ENCODE measurements at regions not wholly inside any gene's neighbourhood (a gene's known extent, or its start where the extent isn't known, plus 50 kb on each side); places are given as distances from the start of the nearest gene placed in this dataset.

DNA sequence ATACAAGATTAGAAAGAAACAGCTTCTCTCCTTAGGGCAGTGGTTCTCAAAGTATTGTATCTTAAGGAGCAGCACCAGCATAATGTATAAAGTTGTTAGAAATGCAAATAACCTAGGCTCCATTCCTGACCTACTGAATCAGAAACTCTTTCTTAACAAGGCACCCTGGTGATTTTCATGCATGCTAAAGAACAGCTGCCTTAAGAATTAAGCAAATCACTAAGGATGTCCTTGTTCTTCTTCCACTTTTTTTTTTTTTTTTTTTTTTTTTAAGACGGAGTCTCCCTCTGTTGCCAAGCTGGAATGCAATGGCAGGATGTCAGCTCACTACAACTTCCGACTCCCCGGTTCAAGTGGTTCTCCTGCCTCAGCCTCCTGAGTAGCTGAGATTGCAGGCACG is 1095.2 kb upstream of the EDIL3 start:
- TF ChIP-seq, protein P1, sequence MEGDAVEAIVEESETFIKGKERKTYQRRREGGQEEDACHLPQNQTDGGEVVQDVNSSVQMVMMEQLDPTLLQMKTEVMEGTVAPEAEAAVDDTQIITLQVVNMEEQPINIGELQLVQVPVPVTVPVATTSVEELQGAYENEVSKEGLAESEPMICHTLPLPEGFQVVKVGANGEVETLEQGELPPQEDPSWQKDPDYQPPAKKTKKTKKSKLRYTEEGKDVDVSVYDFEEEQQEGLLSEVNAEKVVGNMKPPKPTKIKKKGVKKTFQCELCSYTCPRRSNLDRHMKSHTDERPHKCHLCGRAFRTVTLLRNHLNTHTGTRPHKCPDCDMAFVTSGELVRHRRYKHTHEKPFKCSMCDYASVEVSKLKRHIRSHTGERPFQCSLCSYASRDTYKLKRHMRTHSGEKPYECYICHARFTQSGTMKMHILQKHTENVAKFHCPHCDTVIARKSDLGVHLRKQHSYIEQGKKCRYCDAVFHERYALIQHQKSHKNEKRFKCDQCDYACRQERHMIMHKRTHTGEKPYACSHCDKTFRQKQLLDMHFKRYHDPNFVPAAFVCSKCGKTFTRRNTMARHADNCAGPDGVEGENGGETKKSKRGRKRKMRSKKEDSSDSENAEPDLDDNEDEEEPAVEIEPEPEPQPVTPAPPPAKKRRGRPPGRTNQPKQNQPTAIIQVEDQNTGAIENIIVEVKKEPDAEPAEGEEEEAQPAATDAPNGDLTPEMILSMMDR (conservative IDR thresholded peaks at IDR 0.05), result no peak
- Mint-ChIP-seq H3K4me1 (no peaks in the 10 kb centered on the region), H3K27me3 (ENCODE audit: insufficient read depth) (no peaks in the 10 kb centered on the region), H3K9me3 (peaks cover 20% of the 10 kb centered on the region), H3K4me3 (no peak overlapping the region), H3K27ac (no peak overlapping the region), H3K36me3 (ENCODE audit: low read depth) (no peaks in the 10 kb centered on the region)
- Histone ChIP-seq H3K27ac (ENCODE audit: low read depth, low read length) (no peak overlapping the region), H3K9me3 (ENCODE audit: control insufficient read depth, low read length) (peaks cover 19% of the 10 kb centered on the region), H3K9ac (ENCODE audit: extremely low read depth, low read length, poor library complexity, severe bottlenecking) (no peak overlapping the region), H3K4me3 (ENCODE audit: low read length) (no peak overlapping the region), H3K4me1 (ENCODE audit: control insufficient read depth, insufficient read depth, low read length) (no peaks in the 10 kb centered on the region), H3K36me3 (ENCODE audit: control insufficient read depth, insufficient read depth, low read length) (no peaks in the 10 kb centered on the region), H3K27me3 (ENCODE audit: control insufficient read depth, insufficient read depth, low read length, poor library complexity, severe bottlenecking) (no peaks in the 10 kb centered on the region)
- DNase-seq, result no peak
- WGBS, 2 experiments (ENCODE audit: insufficient coverage in 1 of 2, insufficient read length in 1 of 2), result 82 to 88% methylated on average over 3 to 4 of the region's 4 CpGs

DNA sequence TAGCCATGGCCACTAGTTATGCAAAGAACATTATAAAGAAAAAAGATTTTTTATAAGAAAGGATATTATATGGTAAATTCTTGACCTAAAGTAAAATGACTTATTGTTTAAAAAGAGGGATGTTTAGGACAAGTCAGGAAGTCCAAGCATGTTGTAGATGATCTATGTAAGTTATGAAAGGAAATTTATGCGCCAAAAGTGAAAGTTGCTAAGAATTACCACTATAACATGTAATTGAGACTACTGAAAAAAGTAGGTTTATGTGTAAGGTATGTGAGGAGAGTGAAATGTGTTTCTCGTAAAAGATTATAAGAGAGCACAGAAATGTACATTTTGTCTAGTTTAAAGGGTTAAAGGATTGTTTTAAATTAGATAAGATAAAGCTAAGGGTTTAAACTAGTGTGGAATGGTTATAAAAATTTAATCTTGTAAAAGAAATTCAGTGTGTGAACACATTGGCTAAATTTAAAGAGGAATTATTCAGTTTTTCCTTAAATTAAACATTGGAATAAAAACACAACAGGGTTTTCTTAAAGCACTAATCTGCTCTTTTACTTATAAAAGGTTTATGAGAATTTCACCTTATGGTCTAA is 1100.4 kb upstream of the EDIL3 start:
- peaks cover 27% of the 10 kb centered on the region for H3K9me3 Mint-ChIP-seq
- Histone ChIP-seq H3K9ac (ENCODE audit: extremely low read depth, low read length, poor library complexity, severe bottlenecking) (no peak overlapping the region), H3K9me3 (ENCODE audit: control insufficient read depth, low read length) (peaks cover 40% of the 10 kb centered on the region), H3K36me3 (ENCODE audit: control insufficient read depth, insufficient read depth, low read length) (no peaks in the 10 kb centered on the region), H3K4me3 (ENCODE audit: low read length) (no peak overlapping the region), H3K27me3 (ENCODE audit: control insufficient read depth, insufficient read depth, low read length, poor library complexity, severe bottlenecking) (no peaks in the 10 kb centered on the region), H3K4me1 (ENCODE audit: control insufficient read depth, insufficient read depth, low read length) (no peaks in the 10 kb centered on the region), H3K27ac (ENCODE audit: low read depth, low read length) (no peak overlapping the region)
- peaks cover 2% of the 10 kb centered on the region for H3K36me3 Mint-ChIP-seq (ENCODE audit: low read depth)
- no peaks in the 10 kb centered on the region for H3K27me3 Mint-ChIP-seq (ENCODE audit: insufficient read depth)
- H3K4me3 Mint-ChIP-seq, result no peak overlapping the region
- no peak overlapping the region for H3K27ac Mint-ChIP-seq
- no peak for DNase-seq
- TF ChIP-seq, protein P1 (conservative IDR thresholded peaks at IDR 0.05), result no peak
- WGBS, 2 experiments (ENCODE audit: insufficient coverage in 1 of 2, insufficient read length in 1 of 2), result 89 to 94% methylated on average over 2 of the region's 2 CpGs
- H3K4me1 Mint-ChIP-seq, result no peaks in the 10 kb centered on the region

DNA sequence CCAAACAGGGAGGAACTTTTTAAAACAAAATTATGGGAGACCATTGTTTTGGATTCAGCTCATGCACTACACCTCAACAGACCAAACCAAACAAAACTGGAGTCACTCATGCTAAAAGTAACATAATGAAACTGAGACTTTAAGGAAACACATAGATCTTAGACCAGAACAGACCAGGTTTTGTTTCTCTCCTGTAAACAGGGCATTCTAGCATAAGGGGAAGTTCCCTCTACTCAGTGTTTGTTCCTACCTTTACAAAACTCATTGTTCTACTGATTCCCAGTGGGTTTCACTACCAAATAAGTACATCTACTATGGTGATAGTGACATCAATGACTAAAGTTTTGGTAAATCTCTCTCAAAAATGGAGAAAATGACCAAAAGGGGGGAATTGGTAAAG is 1103.6 kb upstream of the EDIL3 start:
- H3K27me3 ChIP-seq (ENCODE audit: control insufficient read depth, insufficient read depth, low read length, poor library complexity, severe bottlenecking), result no peaks in the 10 kb centered on the region
- no peak overlapping the region for H3K4me3 ChIP-seq (ENCODE audit: low read length)
- no peak overlapping the region for H3K9ac ChIP-seq (ENCODE audit: extremely low read depth, low read length, poor library complexity, severe bottlenecking)
- no peak overlapping the region for H3K27ac Mint-ChIP-seq
- peaks cover 2% of the 10 kb centered on the region for H3K36me3 Mint-ChIP-seq (ENCODE audit: low read depth)
- peaks cover 31% of the 10 kb centered on the region for H3K9me3 ChIP-seq (ENCODE audit: control insufficient read depth, low read length)
- H3K4me1 ChIP-seq (ENCODE audit: control insufficient read depth, insufficient read depth, low read length), result no peaks in the 10 kb centered on the region
- no peaks in the 10 kb centered on the region for H3K36me3 ChIP-seq (ENCODE audit: control insufficient read depth, insufficient read depth, low read length)
- H3K27me3 Mint-ChIP-seq (ENCODE audit: insufficient read depth), result no peaks in the 10 kb centered on the region
- peaks cover 25% of the 10 kb centered on the region for H3K9me3 Mint-ChIP-seq
- TF ChIP-seq, protein P1 (conservative IDR thresholded peaks at IDR 0.05), result no peak
- no peak overlapping the region for H3K27ac ChIP-seq (ENCODE audit: low read depth, low read length)
- no peak for DNase-seq
- no peak overlapping the region for H3K4me3 Mint-ChIP-seq
- H3K4me1 Mint-ChIP-seq, result no peaks in the 10 kb centered on the region
